Activated naive CD8-positive, alpha-beta T cell treated with anti-CD3 and anti-CD28 coated beads, Interleukin-2, amount 50 U/mL, for 24 hours (primary cell): ENCODE measurements at regions not wholly inside any gene's neighbourhood (a gene's known extent, or its start where the extent isn't known, plus 50 kb on each side); places are given as distances from the start of the nearest gene placed in this dataset.
"Not testable (repeated sequence)": the region's sequence is repeated elsewhere in the genome, so short reads cannot be mapped to it uniquely, and the experiment has no call there.

ENCODE experiments used
- ATAC-seq: fragments of 150-1000 bp; cut with Tn5 transposase; one replicate; pipeline ENCODE4 v1.10.0; 2021
- DNase-seq: peaks from one replicate; pipeline ENCODE4 v3.0.0; 2021
- H3K27ac Mint-ChIP-seq: one replicate; pipeline ENCODE4 v1.8.0; 2021; ENCODE audit warnings: mild to moderate bottlenecking, mixed read lengths
- H3K27me3 Mint-ChIP-seq: one replicate; pipeline ENCODE4 v1.8.0; 2021; ENCODE audit warnings: mixed read lengths
- H3K36me3 Mint-ChIP-seq: one replicate; pipeline ENCODE4 v1.8.0; 2021; ENCODE audit warnings: low read depth, mixed read lengths
- H3K4me1 Mint-ChIP-seq: one replicate; pipeline ENCODE4 v1.8.0; 2021; ENCODE audit warnings: mixed read lengths
- H3K4me3 Mint-ChIP-seq: one replicate; pipeline ENCODE4 v1.8.0; 2021; ENCODE audit warnings: mild to moderate bottlenecking, moderate library complexity, mixed read lengths
- H3K9me3 Mint-ChIP-seq: one replicate; pipeline ENCODE4 v1.8.0; 2021; ENCODE audit warnings: mixed read lengths

DNA sequence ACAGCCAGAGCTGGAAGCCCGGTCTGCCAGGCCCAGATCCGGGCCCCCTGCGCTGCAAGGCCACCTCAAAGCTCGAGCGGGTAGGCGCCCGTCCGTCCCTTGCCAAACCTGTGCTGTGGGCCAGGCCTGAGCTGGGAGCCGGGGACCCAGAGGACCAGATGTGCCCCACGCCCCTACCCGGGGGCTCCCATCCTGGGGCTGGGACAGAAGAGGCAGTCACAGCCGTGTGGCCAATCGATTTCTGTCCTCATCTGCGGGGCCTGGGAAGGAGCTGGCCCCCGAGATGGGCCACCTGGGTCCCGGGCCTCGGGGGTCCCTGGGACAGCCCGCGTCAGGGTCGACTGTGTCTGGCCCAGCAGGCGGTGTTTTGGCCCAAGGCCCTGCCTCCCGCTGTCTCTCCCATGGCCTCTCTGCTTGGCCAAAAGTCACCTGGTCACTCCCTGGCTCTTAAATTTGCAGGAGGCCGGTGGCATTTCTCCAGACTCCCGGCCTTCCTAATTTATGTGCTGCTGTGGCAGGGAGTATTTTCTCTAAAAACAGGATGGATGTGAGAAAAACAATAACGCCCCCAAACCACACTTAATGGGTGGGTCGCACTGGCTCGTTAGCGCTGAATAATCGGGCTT, 63.8 kb downstream of the UNCX start:
- H3K27me3 Mint-ChIP-seq: peaks cover 12% of the 10 kb centered on the region
- DNase-seq: no peak
- H3K4me1 Mint-ChIP-seq: no peaks in the 10 kb centered on the region
- ATAC-seq: no peak
- no peaks in the 10 kb centered on the region for H3K9me3 Mint-ChIP-seq
- no peak overlapping the region for H3K27ac Mint-ChIP-seq
- no peaks in the 10 kb centered on the region for H3K36me3 Mint-ChIP-seq
- no peak overlapping the region for H3K4me3 Mint-ChIP-seq

DNA sequence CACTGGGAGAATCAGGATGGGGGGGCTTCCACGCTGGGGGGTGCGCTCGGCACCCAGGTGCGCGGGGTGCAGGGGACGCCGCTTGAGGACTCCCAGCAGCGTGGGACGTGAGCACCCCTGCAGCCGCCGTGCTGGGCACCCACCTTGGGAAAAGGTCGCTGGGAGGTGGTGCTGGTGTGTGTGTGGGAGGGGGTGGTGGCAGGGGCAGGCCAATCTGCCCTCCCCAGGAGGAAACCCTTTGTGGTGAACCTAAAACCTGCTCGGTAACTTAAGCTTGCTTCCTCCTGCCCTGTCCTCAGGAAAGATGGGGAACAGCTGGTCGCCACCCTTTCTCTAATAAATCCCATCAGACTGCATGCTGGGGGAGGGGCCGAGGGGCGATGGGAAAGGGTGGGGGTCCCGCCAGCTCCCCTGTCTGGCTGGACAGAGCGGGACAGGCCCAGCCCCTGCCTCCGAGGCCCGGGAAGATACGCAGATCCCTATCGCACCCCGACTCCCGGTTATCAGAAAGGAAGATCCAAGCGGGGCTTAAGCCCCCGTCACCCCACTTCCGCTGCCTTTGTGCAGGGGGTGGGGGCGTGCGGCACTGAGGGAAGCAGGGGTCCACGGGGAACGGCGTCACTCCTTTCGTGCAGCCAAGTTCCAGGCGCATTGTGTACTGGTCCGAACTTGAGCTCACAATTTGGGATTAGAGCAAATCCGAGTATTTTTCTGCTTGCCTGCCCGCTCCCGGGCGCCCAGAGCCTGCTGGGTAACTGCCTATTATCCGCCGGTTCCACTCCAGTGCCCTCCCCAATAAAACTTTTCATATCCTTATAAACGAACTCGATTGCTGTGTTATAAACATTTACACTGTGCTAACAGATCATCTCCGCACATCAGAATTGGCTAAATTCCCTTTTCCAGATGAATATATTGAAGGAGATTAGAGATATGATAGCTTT, 64.6 kb downstream of the UNCX start:
- DNase-seq (no peak), ATAC-seq (no peak)
- Mint-ChIP-seq H3K4me3 (no peak overlapping the region), H3K36me3 (no peaks in the 10 kb centered on the region), H3K9me3 (no peaks in the 10 kb centered on the region), H3K4me1 (no peaks in the 10 kb centered on the region), H3K27me3 (peaks cover 6% of the 10 kb centered on the region), H3K27ac (no peak overlapping the region)

DNA sequence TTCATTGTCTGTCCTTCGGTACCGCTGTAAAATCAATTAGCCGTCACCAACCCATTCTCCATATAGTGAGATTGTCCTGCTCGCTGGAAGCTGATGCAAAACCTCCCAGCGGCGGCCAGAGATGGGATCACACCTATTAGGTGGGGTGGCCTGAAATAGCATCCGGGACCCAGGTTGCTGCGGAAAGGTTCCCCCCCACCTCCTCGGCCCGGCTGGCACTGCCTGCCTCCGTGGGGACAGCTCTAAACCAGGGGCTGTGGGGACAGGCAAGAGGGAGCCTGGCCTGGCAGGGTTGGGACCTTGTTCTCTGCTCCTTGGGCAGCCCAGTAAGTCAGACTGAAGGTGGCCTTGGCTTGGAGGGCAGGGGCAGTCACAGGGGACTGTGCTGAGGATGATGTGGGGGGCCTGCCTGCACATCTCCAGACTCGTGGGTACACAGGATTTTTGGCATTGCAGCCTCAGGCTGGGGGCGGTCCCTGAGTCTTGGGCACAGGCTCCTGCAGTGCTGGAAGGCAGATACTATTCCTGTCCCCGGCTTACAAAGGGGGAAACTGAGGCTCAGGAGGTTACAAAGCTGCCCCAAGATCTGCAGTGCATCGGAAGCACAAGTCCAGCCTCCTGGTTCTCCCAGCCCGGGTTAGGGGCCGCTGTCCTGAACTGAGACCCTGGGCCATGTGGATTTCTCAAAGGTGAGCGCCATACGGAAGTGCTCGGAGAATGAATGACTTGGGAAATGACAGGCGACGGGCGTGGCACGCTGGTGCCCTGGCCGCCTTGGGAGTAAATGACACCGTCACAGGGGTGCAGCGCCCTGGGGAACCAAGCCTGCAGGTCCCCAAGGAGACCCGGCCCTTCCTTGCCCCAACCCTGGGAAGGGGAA, 65.6 kb downstream of the UNCX start:
- DNase-seq (no peak), ATAC-seq (no peak)
- H3K4me1 Mint-ChIP-seq: no peaks in the 10 kb centered on the region
- no peak overlapping the region for H3K27ac Mint-ChIP-seq
- H3K36me3 Mint-ChIP-seq: no peaks in the 10 kb centered on the region
- H3K4me3 Mint-ChIP-seq: no peak overlapping the region
- peaks cover 5% of the 10 kb centered on the region for H3K27me3 Mint-ChIP-seq
- H3K9me3 Mint-ChIP-seq: no peaks in the 10 kb centered on the region

DNA sequence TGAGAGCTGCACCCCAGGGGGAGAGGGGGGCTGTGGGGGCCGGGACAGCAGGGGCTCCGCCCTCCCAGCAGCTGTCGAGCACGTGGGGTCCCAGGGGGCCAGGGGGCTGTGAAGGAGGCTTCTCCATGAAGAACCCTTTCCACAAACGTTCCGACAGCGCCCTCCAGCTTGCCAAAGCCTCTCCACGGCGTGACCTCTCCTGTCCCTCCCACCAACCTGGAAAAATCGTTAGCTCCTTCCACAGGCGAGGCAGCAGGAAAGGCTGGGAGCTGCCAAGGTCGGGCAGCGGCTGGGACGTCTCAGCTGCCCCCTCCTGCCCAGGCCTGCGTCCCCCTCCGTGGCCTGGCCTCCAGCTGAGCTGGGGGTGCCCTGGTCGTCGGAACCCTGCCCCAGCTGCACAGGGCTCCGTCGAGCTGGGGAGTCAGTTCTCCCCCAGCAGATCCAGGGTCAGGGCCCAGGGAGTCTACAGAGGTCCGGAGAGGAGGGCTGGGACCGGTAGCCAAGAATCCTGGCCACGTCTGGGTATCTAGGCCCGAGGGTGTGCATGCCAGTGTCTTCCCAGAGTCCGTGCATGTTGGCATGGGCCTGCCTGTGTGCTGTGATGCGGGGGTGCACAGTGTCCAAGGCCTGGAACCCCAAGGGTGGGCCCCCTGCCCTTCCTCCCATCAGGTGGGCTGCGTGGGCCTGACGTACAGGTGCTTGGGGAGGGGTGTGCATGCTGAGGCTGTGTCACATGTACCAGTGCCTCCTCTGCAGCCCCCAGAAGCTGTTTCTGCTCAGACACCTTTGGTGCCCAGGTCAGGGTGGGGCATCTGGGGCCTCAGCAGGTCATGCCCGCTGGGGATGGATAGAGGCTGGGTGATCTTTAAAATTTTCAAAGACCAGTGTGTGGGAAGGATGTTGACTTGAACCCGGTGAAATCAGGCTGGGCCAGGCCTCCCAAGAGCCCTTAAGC, 66.5 kb downstream of the UNCX start:
- no peaks in the 10 kb centered on the region for H3K36me3 Mint-ChIP-seq

DNA sequence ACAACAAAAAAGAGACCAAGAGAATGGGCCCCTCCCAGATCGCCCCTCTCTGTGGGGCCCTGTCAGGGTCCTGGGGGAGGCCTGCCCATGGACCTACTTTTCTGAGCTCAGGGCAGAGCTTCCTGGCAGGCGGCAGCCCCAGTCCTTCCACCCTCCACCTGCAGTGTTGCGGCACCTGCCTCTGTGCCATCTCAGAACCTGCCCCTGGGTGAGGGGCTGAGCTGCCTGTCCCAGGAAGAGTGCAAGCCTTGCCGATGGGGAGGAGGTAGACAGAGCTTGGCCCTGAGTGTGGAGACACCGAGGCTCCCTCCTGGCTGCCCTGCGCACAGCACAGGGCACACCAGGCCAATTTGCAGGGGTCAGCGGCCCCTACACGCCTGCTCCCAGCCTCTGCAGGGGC, 67.5 kb downstream of the UNCX start:
- Mint-ChIP-seq H3K4me1 (no peaks in the 10 kb centered on the region), H3K27me3 (peaks cover 10% of the 10 kb centered on the region), H3K4me3 (no peak overlapping the region), H3K9me3 (no peaks in the 10 kb centered on the region), H3K27ac (no peak overlapping the region), H3K36me3 (no peaks in the 10 kb centered on the region)
- DNase-seq (no peak), ATAC-seq (no peak)

More for the DNA sequence above, 66.5 kb downstream of the UNCX start:
- Mint-ChIP-seq H3K27ac (no peak overlapping the region), H3K4me1 (no peaks in the 10 kb centered on the region), H3K4me3 (no peak overlapping the region), H3K9me3 (no peaks in the 10 kb centered on the region), H3K27me3 (peaks cover 6% of the 10 kb centered on the region)
- no peak for ATAC-seq
- DNase-seq: no peak

DNA sequence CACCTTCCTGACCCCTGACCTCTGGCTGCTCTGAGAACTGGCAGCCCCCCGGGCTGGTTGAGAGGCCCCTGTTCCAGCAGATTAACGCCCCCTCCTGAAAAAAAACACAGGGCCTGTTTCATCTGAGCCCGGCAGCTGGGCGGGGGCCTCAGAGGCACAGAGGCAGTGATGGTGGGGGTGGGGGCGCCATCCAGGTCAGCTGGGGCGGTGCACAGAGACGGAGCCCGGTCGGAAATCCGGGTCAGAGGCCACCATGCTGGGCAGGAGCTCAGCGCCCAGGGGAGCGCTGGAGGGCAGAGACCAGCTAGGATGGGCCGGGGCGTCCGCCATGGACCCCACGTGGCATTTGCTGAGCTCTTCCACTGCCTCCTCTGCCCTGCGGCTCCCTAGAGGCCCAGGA, 68.0 kb downstream of the UNCX start:
- Mint-ChIP-seq H3K27me3 (peaks cover 11% of the 10 kb centered on the region), H3K9me3 (no peaks in the 10 kb centered on the region), H3K27ac (no peak overlapping the region), H3K4me1 (no peaks in the 10 kb centered on the region), H3K4me3 (no peak overlapping the region), H3K36me3 (no peaks in the 10 kb centered on the region)
- ATAC-seq (no peak), DNase-seq (no peak)

DNA sequence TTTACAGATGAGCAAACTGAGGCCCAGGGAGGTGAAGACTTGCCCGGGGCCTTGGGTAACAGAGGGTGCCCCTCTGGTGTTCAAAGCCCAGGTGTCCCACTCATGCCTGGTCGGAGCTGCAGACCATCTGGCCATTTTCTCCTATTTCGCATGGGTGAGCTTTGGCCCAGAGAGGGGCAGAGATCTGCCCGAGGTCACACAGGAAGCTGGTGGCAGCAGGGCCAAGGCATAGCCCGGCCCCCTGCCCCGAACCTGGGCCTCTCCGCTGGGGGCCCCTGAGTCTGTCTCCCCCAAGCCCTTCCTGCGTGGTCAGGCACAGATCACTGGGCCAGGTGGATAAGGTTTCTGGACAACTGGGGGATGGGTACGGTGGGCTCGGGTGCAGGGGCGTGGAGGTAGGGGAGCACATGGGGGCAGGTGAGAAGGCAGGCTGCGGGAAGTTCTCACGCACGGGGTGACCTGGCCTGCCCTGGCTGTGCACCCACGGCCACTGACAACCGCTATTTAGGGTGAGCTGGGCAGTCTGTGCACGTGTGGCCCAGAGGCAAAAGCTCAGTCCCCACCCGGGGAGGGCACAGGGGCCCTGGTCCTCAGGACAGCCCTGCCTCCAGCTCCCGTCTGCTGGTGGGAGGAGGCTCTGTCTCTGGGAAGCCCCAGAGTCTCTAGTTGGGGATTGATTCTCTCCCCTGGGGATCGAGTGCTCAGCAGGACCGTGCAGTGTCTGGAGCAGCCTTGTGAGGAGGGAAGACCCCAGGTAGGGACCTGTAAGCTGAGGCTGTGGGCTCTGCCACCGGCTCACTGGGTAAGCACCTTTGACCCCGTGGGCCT, 68.6 kb downstream of the UNCX start:
- H3K4me1 Mint-ChIP-seq: no peaks in the 10 kb centered on the region
- no peaks in the 10 kb centered on the region for H3K9me3 Mint-ChIP-seq
- no peak overlapping the region for H3K27ac Mint-ChIP-seq
- no peak overlapping the region for H3K4me3 Mint-ChIP-seq
- no peak for ATAC-seq
- no peak for DNase-seq
- H3K36me3 Mint-ChIP-seq: no peaks in the 10 kb centered on the region
- peaks cover 14% of the 10 kb centered on the region for H3K27me3 Mint-ChIP-seq

DNA sequence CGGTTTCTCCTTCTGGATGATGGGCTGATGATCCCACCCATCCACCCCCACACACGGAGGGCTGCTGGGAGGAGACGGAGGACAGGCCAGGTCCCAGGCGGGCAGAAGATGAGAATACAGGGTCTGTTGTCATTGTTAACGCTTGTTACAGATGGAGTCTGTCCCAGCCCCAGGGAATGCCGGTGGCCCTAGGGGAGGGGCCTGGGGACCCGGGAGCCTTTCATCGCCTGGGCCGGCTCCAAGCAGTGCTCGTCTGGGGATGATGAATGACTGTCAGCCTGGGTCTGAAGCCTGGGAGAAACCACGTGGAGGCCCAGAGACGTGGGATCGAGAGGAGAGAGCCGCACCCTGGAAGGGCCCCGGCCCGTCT, 69.2 kb downstream of the UNCX start:
- H3K36me3 Mint-ChIP-seq: no peaks in the 10 kb centered on the region
- no peak for ATAC-seq
- peaks cover 16% of the 10 kb centered on the region for H3K27me3 Mint-ChIP-seq
- DNase-seq: no peak
- no peaks in the 10 kb centered on the region for H3K4me1 Mint-ChIP-seq
- H3K4me3 Mint-ChIP-seq: no peak overlapping the region
- no peaks in the 10 kb centered on the region for H3K9me3 Mint-ChIP-seq
- no peak overlapping the region for H3K27ac Mint-ChIP-seq

DNA sequence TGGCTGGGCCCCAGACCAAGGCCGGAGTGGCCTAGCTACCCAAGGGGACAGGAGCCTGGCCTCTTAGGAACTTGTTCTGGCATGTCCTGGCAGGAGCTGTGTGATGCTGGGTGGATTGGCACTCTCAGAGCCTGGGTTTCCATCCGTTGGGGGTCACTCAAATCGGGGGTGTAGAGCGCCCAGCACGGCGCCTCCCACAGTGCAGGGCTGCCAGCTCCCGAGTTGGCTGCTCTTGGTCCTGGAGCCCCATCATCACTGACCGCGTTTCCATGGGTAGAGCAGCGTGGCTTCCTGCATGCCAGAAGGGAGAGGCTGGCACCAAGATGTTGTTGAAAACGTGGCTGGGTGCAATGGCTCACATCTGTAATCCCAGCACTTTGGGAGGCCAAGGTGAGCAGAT, 70.3 kb downstream of the UNCX start:
- Mint-ChIP-seq H3K4me3 (no peak overlapping the region), H3K36me3 (no peaks in the 10 kb centered on the region)

DNA sequence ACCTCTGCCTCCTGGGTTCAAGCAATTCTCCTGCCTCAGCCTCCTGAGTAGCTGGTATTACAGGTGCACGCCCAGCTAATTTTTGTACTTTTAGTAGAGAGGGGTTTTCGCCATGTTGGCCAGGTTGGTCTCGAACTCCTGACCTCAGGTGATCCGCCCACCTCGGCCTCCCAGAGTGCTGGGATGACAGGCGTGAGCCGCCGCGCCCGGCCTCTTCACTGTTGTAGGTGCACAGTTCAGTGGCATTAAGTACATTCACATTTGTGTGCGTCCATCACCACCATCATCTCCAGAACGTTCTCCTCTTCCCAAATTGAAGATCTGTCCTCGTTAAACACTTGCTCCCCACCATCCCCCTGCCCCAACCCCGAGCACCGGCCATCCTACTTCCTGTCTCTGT, 71.3 kb downstream of the UNCX start:
- not testable (repeated sequence) for H3K9me3 Mint-ChIP-seq, H3K27ac Mint-ChIP-seq, H3K36me3 Mint-ChIP-seq, H3K4me3 Mint-ChIP-seq, H3K4me1 Mint-ChIP-seq, ATAC-seq, DNase-seq
- peaks cover 11% of the 10 kb centered on the region for H3K27me3 Mint-ChIP-seq

More for the DNA sequence above, 70.3 kb downstream of the UNCX start:
- Mint-ChIP-seq H3K4me1 (no peaks in the 10 kb centered on the region), H3K27ac (no peak overlapping the region), H3K9me3 (no peaks in the 10 kb centered on the region), H3K27me3 (peaks cover 12% of the 10 kb centered on the region)
- DNase-seq (no peak), ATAC-seq (no peak)

DNA sequence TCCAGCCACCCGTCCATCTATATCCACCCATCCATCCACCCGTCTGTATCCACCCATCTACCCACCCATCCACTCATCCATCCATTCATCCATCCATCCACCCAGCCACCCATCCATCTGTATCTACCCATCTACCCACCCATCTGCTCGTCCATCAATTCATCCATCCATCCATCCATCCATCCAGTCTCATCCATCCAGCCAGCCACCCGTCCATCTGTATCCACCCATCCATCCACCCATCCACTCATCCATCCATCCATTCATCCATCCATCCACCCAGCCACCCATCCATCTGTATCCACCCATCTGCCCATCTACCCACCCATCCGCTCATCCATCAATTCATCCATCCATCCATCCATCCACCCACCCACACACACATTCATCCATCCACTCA, 73.2 kb downstream of the UNCX start:
- Mint-ChIP-seq H3K4me3 (no peak overlapping the region), H3K27me3 (peaks cover 11% of the 10 kb centered on the region), H3K9me3 (no peaks in the 10 kb centered on the region), H3K27ac (no peak overlapping the region), H3K4me1 (no peaks in the 10 kb centered on the region), H3K36me3 (no peaks in the 10 kb centered on the region)
- DNase-seq: no peak
- no peak for ATAC-seq

DNA sequence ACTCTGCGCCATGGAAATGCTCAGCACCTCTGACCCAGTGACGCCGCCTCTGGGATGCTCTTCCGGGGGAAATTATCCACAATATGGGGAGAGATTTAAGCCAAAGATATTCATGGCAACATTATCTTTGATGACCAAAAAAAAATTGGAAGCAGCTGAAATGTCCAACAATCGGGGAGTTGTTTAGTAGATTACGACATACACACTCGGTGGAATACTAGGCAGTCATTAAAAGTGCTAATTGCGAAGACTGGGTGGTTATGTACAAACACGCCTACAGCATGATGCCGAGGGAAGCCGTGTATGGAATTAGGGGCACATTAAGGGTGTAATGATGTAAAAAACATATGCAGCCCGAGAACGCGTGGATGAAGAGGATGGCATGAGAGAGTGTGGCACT, 75.2 kb downstream of the UNCX start:
- DNase-seq: no peak
- no peaks in the 10 kb centered on the region for H3K9me3 Mint-ChIP-seq
- H3K27ac Mint-ChIP-seq: no peak overlapping the region
- no peaks in the 10 kb centered on the region for H3K4me1 Mint-ChIP-seq
- H3K36me3 Mint-ChIP-seq: no peaks in the 10 kb centered on the region
- ATAC-seq: no peak
- peaks cover 11% of the 10 kb centered on the region for H3K27me3 Mint-ChIP-seq
- no peak overlapping the region for H3K4me3 Mint-ChIP-seq

DNA sequence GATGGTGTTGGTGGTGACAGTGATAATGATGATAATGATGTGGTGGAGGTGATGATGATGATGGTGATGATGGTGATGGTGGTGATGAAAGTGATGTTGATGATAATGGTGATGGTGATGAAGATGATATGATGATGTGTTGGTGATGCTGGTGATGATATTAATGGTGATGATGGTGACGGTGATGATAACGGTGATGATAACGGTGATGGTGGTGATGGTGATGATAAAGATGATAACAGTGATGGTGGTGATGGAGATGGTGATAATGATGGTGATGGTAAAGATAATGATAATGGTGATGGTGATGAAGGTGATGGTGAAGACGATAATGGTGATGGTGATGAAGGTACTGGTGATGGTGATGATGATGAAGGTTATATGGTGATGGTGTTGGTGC, 76.6 kb downstream of the UNCX start:
- Mint-ChIP-seq H3K9me3 (no peaks in the 10 kb centered on the region), H3K4me3 (no peak overlapping the region), H3K4me1 (no peaks in the 10 kb centered on the region), H3K27me3 (peaks cover 9% of the 10 kb centered on the region), H3K27ac (no peak overlapping the region), H3K36me3 (no peaks in the 10 kb centered on the region)
- DNase-seq (no peak), ATAC-seq (no peak)
